AG04449 (cell line): ENCODE measurements at regions not wholly inside any gene's neighbourhood (a gene's known extent, or its start where the extent isn't known, plus 50 kb on each side); places are given as distances from the start of the nearest gene placed in this dataset.

Experiments
- CTCF ChIA-PET: fragments of 350-600 bp; formaldehyde crosslinking; extraction: SDS; loops from one replicate; lab custom pipeline; 2021; ENCODE audit warnings: antibody characterized with exemption; lab: Yijun Ruan, JAX
- POLR2A ChIA-PET: fragments of 400-600, 350-600 bp; formaldehyde crosslinking; extraction: SDS; loops from one replicate; lab custom pipeline; 2020; ENCODE audit warnings: antibody characterized with exemption, inconsistent platforms; lab: Yijun Ruan, JAX
- DNase-seq: peaks from one replicate; pipeline ENCODE4 v3.0.0-alpha.2; 2010; ENCODE audit warnings: low read depth, low spot score
- H3K4me3 ChIP-seq: 2 replicates; pipeline ENCODE4 v1.5.1; 2011; ENCODE audit warnings: low read depth, mild to moderate bottlenecking, control low read depth, low read length
- TF ChIP-seq, protein P1 (sequence below): IDR thresholded peaks from one replicate; pipeline ENCODE4 v1.5.1; 2011; ENCODE audit warnings: mild to moderate bottlenecking, moderate library complexity, low read length, control low read depth, inconsistent platforms; ENCODE audit not compliant: insufficient read depth; ENCODE audit errors: missing control alignments

- CTCF ChIA-PET = no interaction called here
- H3K4me3 ChIP-seq = no peak overlapping the region
- DNase-seq = no peak
- POLR2A ChIA-PET = no interaction called here
- TF ChIP-seq, protein P1, sequence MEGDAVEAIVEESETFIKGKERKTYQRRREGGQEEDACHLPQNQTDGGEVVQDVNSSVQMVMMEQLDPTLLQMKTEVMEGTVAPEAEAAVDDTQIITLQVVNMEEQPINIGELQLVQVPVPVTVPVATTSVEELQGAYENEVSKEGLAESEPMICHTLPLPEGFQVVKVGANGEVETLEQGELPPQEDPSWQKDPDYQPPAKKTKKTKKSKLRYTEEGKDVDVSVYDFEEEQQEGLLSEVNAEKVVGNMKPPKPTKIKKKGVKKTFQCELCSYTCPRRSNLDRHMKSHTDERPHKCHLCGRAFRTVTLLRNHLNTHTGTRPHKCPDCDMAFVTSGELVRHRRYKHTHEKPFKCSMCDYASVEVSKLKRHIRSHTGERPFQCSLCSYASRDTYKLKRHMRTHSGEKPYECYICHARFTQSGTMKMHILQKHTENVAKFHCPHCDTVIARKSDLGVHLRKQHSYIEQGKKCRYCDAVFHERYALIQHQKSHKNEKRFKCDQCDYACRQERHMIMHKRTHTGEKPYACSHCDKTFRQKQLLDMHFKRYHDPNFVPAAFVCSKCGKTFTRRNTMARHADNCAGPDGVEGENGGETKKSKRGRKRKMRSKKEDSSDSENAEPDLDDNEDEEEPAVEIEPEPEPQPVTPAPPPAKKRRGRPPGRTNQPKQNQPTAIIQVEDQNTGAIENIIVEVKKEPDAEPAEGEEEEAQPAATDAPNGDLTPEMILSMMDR = no peak
Measured at GRCh38 chr11:116542406-116542805, 230.4 kb downstream of the BUD13 start.

- H3K4me3 ChIP-seq = no peak overlapping the region
- DNase-seq = no peak
- ChIA-PET CTCF (no interaction called here), POLR2A (no interaction called here)
- TF ChIP-seq, protein P1 = no peak
Measured at GRCh38 chr11:116541460-116541859, 231.3 kb downstream of the BUD13 start.

GRCh38 chr11:116540645-116541304 is 232.0 kb downstream of the BUD13 start:
- no peak for DNase-seq
- no peak overlapping the region for H3K4me3 ChIP-seq
- ChIA-PET POLR2A (no interaction called here), CTCF (no interaction called here)
- TF ChIP-seq, protein P1 = no peak

GRCh38 chr11:116539836-116540418 is 232.9 kb downstream of the BUD13 start:
- CTCF ChIA-PET = no interaction called here
- POLR2A ChIA-PET = no interaction called here
- H3K4me3 ChIP-seq = no peak overlapping the region
- TF ChIP-seq, protein P1 = no peak
- no peak for DNase-seq

DNA sequence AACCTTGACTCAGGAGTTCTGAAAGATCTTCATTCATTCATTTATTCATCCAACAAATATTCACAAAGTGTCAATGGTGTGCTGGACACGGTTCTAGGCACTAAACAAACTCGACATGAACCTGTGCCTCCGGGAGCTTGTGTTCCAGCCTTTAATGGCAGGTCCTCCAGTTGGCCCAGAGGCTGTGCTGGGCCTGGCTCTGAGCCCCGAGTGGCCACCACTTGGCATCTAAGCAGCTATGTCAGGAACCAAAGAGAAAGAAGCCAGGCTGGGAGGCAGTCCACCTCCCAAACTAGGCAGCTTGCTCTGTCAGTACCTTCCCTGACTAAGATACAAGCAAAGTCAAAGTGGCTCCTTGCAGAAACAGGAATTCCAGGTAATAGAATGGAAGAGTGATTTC is 233.6 kb downstream of the BUD13 start:
- POLR2A ChIA-PET = no interaction called here
- TF ChIP-seq, protein P1 = no peak
- no peak overlapping the region for H3K4me3 ChIP-seq
- no peak for DNase-seq
- CTCF ChIA-PET = no interaction called here

GRCh38 chr11:116538677-116539076 is 234.1 kb downstream of the BUD13 start:
- CTCF ChIA-PET = interaction anchor here (1.4 kb wide), 1 partner anchor 152 kb away, joined by 3 read pairs; no protein-coding TSS in a partner anchor
- no peak for DNase-seq
- no peak overlapping the region for H3K4me3 ChIP-seq
- TF ChIP-seq, protein P1 = no peak
- POLR2A ChIA-PET = no interaction called here
